ENCODE measurements at regions not wholly inside any gene's neighbourhood (a gene's known extent, or its start where the extent isn't known, plus 50 kb on each side); places are given as distances from the start of the nearest gene placed in this dataset.

GRCh38 chr17:55959756-55960155 is 193.5 kb upstream of the ANKFN1 start:
- Histone ChIP-seq H3K36me3 (ENCODE audit: low read depth, missing control alignments) (no peaks in the 10 kb centered on the region), H3K9me3 (no peaks in the 10 kb centered on the region), H3K4me1 (no peaks in the 10 kb centered on the region), H3K27ac (no peak overlapping the region), H3K27me3 (no peaks in the 10 kb centered on the region), H3K4me3 (no peak overlapping the region)
- WGBS, 2 donors = 78 to 81% methylated on average over 5 of the region's 5 CpGs
- intact Hi-C loops (cut with DNase I; ENCODE audit: low total_unique reads) = no loop called here
- no peak for TF ChIP-seq POLR2A (IDR thresholded peaks at IDR 0.05)
- no peak for TF ChIP-seq CTCF (IDR thresholded peaks at IDR 0.05)
- DNase-seq = no peak

GRCh38 chr17:55961386-55961785 is 191.9 kb upstream of the ANKFN1 start:
- DNase-seq = no peak
- Histone ChIP-seq H3K27me3 (no peaks in the 10 kb centered on the region), H3K4me3 (no peak overlapping the region), H3K36me3 (ENCODE audit: low read depth, missing control alignments) (no peaks in the 10 kb centered on the region), H3K4me1 (no peaks in the 10 kb centered on the region), H3K9me3 (no peaks in the 10 kb centered on the region), H3K27ac (no peak overlapping the region)
- TF ChIP-seq POLR2A (IDR thresholded peaks at IDR 0.05) (no peak), CTCF (IDR thresholded peaks at IDR 0.05) (no peak)
- intact Hi-C loops (cut with DNase I; ENCODE audit: low total_unique reads) = no loop called here
- WGBS, 2 donors = 91 to 93% methylated on average over 3 of the region's 3 CpGs

- Histone ChIP-seq H3K36me3 (ENCODE audit: low read depth, missing control alignments) (no peaks in the 10 kb centered on the region), H3K4me1 (no peaks in the 10 kb centered on the region), H3K27ac (no peak overlapping the region), H3K4me3 (no peak overlapping the region), H3K27me3 (no peaks in the 10 kb centered on the region), H3K9me3 (no peaks in the 10 kb centered on the region)
- TF ChIP-seq POLR2A (IDR thresholded peaks at IDR 0.05) (no peak), CTCF (IDR thresholded peaks at IDR 0.05) (no peak)
- 42 to 52% methylated on average over 6 of the region's 6 CpGs for WGBS, 2 donors
- intact Hi-C loops (cut with DNase I; ENCODE audit: low total_unique reads) = no loop called here
- DNase-seq = no peak
Measured at GRCh38 chr17:55962951-55963401, 190.3 kb upstream of the ANKFN1 start.

- 91 to 92% methylated on average over 5 of the region's 5 CpGs for WGBS, 2 donors
- no peaks in the 10 kb centered on the region for H3K27me3 ChIP-seq
- H3K9me3 ChIP-seq = no peaks in the 10 kb centered on the region
- H3K4me1 ChIP-seq = no peaks in the 10 kb centered on the region
- DNase-seq = no peak
- intact Hi-C loops (cut with DNase I; ENCODE audit: low total_unique reads) = no loop called here
- no peak overlapping the region for H3K27ac ChIP-seq
- TF ChIP-seq POLR2A (IDR thresholded peaks at IDR 0.05) = no peak
- TF ChIP-seq CTCF (IDR thresholded peaks at IDR 0.05) = no peak
- H3K36me3 ChIP-seq (ENCODE audit: low read depth, missing control alignments) = no peaks in the 10 kb centered on the region
- no peak overlapping the region for H3K4me3 ChIP-seq
Measured at GRCh38 chr17:55964191-55964590, 189.1 kb upstream of the ANKFN1 start.

GRCh38 chr17:55965051-55965450 is 188.2 kb upstream of the ANKFN1 start:
- no peak overlapping the region for H3K27ac ChIP-seq
- no peak for DNase-seq
- no peaks in the 10 kb centered on the region for H3K27me3 ChIP-seq
- H3K4me3 ChIP-seq = no peak overlapping the region
- H3K36me3 ChIP-seq (ENCODE audit: low read depth, missing control alignments) = no peaks in the 10 kb centered on the region
- H3K4me1 ChIP-seq = no peaks in the 10 kb centered on the region
- H3K9me3 ChIP-seq = no peaks in the 10 kb centered on the region
- intact Hi-C loops (cut with DNase I; ENCODE audit: low total_unique reads) = no loop called here
- TF ChIP-seq CTCF (IDR thresholded peaks at IDR 0.05) = no peak
- no peak for TF ChIP-seq POLR2A (IDR thresholded peaks at IDR 0.05)

Measured in testis (tissue), 2 donors.